ENCODE measurements at regions not wholly inside any gene's neighbourhood (a gene's known extent, or its start where the extent isn't known, plus 50 kb on each side); places are given as distances from the start of the nearest gene placed in this dataset.
A peak's percentile ranks its signal among the peaks of the same experiment; 100 is the strongest.

GRCh38 chr15:59953392-59953883 lies 50.7 kb upstream of the FOXB1 start:
- DNase-seq (ENCODE audit: low read depth), result no peak

GRCh38 chr15:59952960-59953359 lies 51.2 kb upstream of the FOXB1 start:
- DNase-seq (ENCODE audit: low read depth), result no peak

- DNase-seq (ENCODE audit: low read depth), result no peak
Measured at GRCh38 chr15:59950603-59951388, 53.3 kb upstream of the FOXB1 start.

- DNase-seq (ENCODE audit: low read depth), result no peak
Measured at GRCh38 chr15:59948924-59949613, 55.0 kb upstream of the FOXB1 start.

- no peak for DNase-seq (ENCODE audit: low read depth)
Measured at GRCh38 chr15:59946084-59946483, 58.0 kb upstream of the FOXB1 start.

GRCh38 chr15:59945036-59945435 lies 59.1 kb upstream of the FOXB1 start:
- no peak for DNase-seq (ENCODE audit: low read depth)

GRCh38 chr15:59941612-59942011 lies 62.5 kb upstream of the FOXB1 start:
- no peak for DNase-seq (ENCODE audit: low read depth)

- DNase-seq (ENCODE audit: low read depth), result no peak
Measured at GRCh38 chr15:59940928-59941327, 63.2 kb upstream of the FOXB1 start.

GRCh38 chr15:59940456-59940855 lies 63.7 kb upstream of the FOXB1 start:
- no peak for DNase-seq (ENCODE audit: low read depth)

- DNase-seq (ENCODE audit: low read depth), result no peak
Measured at GRCh38 chr15:59936741-59937140, 67.4 kb upstream of the FOXB1 start.

- DNase-seq (ENCODE audit: low read depth), result no peak
Measured at GRCh38 chr15:59933607-59934006, 70.5 kb upstream of the FOXB1 start.

GRCh38 chr15:59931646-59932261 lies 72.4 kb upstream of the FOXB1 start:
- no peak for DNase-seq (ENCODE audit: low read depth)

GRCh38 chr15:59924812-59925522 lies 79.1 kb upstream of the FOXB1 start:
- DNase-seq (ENCODE audit: low read depth), result no peak

- DNase-seq (ENCODE audit: low read depth), result no peak
Measured at GRCh38 chr15:59924096-59924495, 80.0 kb upstream of the FOXB1 start.

GRCh38 chr15:59923508-59923907 lies 80.6 kb upstream of the FOXB1 start:
- DNase-seq (ENCODE audit: low read depth), result no peak

- DNase-seq (ENCODE audit: low read depth), result no peak
Measured at GRCh38 chr15:59918994-59919951, 84.8 kb upstream of the FOXB1 start.

GRCh38 chr15:59917504-59918157 lies 86.5 kb upstream of the FOXB1 start:
- DNase-seq (ENCODE audit: low read depth), result peak; percentile 30

GRCh38 chr15:59906046-59906445 lies 98.1 kb upstream of the FOXB1 start:
- DNase-seq (ENCODE audit: low read depth), result no peak

GRCh38 chr15:59905176-59905575 lies 98.9 kb upstream of the FOXB1 start:
- DNase-seq (ENCODE audit: low read depth), result no peak

GRCh38 chr15:59904450-59905135 lies 99.5 kb upstream of the FOXB1 start:
- DNase-seq (ENCODE audit: low read depth), result no peak
